ENCODE measurements at regions not wholly inside any gene's neighbourhood (a gene's known extent, or its start where the extent isn't known, plus 50 kb on each side); places are given as distances from the start of the nearest gene placed in this dataset.

- TF ChIP-seq CTCF (IDR thresholded peaks at IDR 0.05) (no peak), CHD2 (IDR thresholded peaks at IDR 0.05; ENCODE audit: low read length, partially characterized antibody) (no peak), MAFK (IDR thresholded peaks at IDR 0.05; ENCODE audit: partially characterized antibody) (no peak), TP53 (CRISPR knock-in tag; IDR thresholded peaks at IDR 0.05) (no peak), SMC3 (IDR thresholded peaks at IDR 0.05) (no peak), POLR2AphosphoS2 (conservative IDR thresholded peaks at IDR 0.05; ENCODE audit: low read length) (no peak), EHMT2 (IDR thresholded peaks at IDR 0.05; ENCODE audit: low read depth) (no peak), HDAC2 (IDR thresholded peaks at IDR 0.05) (no peak), POLR2A (IDR thresholded peaks at IDR 0.05; ENCODE audit: low read length) (no peak), RARB (CRISPR knock-in tag; IDR thresholded peaks at IDR 0.05) (no peak)
These were observed 207.9 kb downstream of the TANC2 start for GRCh38 chr17:63173903-63174302.

Data from A549 (cell line).